ENCODE measurements at regions not wholly inside any gene's neighbourhood (a gene's known extent, or its start where the extent isn't known, plus 50 kb on each side); places are given as distances from the start of the nearest gene placed in this dataset.

DNA sequence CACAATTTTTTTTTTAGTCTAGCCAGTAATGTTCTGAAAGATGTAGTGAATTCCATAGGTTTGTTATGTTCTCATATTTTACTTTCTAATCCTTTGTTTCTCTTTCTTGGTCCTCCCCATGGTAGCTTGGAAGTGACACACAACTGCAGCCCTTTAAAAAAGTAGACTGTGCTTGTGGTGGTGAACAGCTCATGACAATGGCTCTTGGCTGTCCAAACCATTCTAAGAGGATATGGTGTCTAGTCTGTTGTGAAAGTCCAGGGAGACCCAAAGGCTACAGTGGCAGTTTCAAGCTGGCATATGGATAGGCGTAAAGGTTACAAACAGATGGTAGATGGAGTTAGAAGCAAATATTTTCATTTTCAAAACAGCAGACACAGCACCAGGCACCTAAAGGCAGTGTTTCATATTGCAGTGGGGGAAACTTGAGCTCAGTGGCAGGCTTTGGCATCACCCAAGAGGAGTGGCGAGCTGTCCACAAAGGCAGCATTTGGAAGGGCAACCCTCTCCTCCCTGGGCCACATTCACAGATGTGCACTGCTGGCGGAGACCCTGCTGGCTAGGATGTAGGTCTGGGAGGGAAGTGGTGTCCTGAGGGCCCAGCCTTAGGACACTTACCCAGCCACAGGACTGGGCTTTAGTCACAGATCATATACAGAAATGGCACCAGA is 102.1 kb downstream of the DYRK2 start:
- CTCF ChIA-PET (ENCODE audit: unreplicated experiment): no interaction called here
- POLR2A ChIA-PET: interaction anchor here (0.7 kb wide), 1 partner anchor 270 kb away, joined by 4 read pairs; no protein-coding TSS in a partner anchor
- TF ChIP-seq, protein P1, sequence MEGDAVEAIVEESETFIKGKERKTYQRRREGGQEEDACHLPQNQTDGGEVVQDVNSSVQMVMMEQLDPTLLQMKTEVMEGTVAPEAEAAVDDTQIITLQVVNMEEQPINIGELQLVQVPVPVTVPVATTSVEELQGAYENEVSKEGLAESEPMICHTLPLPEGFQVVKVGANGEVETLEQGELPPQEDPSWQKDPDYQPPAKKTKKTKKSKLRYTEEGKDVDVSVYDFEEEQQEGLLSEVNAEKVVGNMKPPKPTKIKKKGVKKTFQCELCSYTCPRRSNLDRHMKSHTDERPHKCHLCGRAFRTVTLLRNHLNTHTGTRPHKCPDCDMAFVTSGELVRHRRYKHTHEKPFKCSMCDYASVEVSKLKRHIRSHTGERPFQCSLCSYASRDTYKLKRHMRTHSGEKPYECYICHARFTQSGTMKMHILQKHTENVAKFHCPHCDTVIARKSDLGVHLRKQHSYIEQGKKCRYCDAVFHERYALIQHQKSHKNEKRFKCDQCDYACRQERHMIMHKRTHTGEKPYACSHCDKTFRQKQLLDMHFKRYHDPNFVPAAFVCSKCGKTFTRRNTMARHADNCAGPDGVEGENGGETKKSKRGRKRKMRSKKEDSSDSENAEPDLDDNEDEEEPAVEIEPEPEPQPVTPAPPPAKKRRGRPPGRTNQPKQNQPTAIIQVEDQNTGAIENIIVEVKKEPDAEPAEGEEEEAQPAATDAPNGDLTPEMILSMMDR (conservative IDR thresholded peaks at IDR 0.05; ENCODE audit: low read length): no peak
- TF ChIP-seq EZH2phosphoT487 (IDR thresholded peaks at IDR 0.05; ENCODE audit: borderline replicate concordance, low read depth, low read length): no peak
- no peaks in the 10 kb centered on the region for H3K79me2 ChIP-seq (ENCODE audit: insufficient read depth, low read depth, low read length)
- DNase-seq (ENCODE audit: low spot score): no peak
- no peaks in the 10 kb centered on the region for H3K9me3 ChIP-seq (ENCODE audit: low read length)
- intact Hi-C loops (cut with micrococcal nuclease; ENCODE audit: unreplicated experiment): no loop called here
- H3K4me1 ChIP-seq (ENCODE audit: insufficient read depth, low read length, poor library complexity, severe bottlenecking): peaks cover 7% of the 10 kb centered on the region
- H3K4me3 ChIP-seq (ENCODE audit: low read depth, low read length, poor library complexity, severe bottlenecking): no peak overlapping the region
- no peaks in the 10 kb centered on the region for H4K20me1 ChIP-seq (ENCODE audit: insufficient read depth, low read length)
- no peaks in the 10 kb centered on the region for H3K9me2 ChIP-seq (ENCODE audit: insufficient read depth, low read length)
- no peak overlapping the region for H3K27ac ChIP-seq (ENCODE audit: low read depth, low read length, poor library complexity, severe bottlenecking)
- no TSS peak for BruUV-seq (replicated peaks)
- H3K4me2 ChIP-seq (ENCODE audit: low read length): no peak overlapping the region
- H2AFZ ChIP-seq (ENCODE audit: low read length): no peak overlapping the region
- no peaks in the 10 kb centered on the region for H3K36me3 ChIP-seq (ENCODE audit: insufficient read depth, low read length)

DNA sequence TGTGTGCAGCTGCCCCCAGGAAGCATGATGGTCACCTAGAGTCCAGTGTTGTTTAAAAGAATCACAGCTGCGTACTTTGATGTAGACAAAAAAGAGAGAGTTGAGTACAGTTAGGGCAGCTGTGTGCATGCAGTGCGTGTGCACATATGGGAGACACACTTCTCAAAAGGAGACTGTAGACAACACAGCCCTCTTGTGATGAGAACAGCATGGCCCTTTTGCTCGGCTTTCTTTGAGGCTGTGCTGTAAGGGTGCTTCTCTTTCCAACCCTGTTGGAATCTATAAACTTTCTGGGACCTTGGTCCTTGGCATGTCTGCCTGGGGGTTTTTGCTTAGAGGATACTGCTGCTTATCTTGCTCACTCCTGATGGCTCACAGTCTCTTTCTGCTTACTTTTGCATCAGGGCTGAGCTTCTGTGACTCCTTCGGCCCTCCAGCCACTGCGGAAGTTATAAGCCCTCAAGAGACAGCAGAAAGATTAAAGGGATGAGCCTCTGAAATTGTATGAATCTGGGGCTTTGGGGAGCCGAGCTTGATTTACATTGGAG is 102.9 kb downstream of the DYRK2 start:
- POLR2A ChIA-PET: no interaction called here
- Histone ChIP-seq H4K20me1 (ENCODE audit: insufficient read depth, low read length) (no peaks in the 10 kb centered on the region), H2AFZ (ENCODE audit: low read length) (no peak overlapping the region), H3K4me3 (ENCODE audit: low read depth, low read length, poor library complexity, severe bottlenecking) (no peak overlapping the region), H3K36me3 (ENCODE audit: insufficient read depth, low read length) (no peaks in the 10 kb centered on the region), H3K4me1 (ENCODE audit: insufficient read depth, low read length, poor library complexity, severe bottlenecking) (peaks cover 14% of the 10 kb centered on the region), H3K9me2 (ENCODE audit: insufficient read depth, low read length) (no peaks in the 10 kb centered on the region), H3K9me3 (ENCODE audit: low read length) (no peaks in the 10 kb centered on the region), H3K4me2 (ENCODE audit: low read length) (no peak overlapping the region), H3K27ac (ENCODE audit: low read depth, low read length, poor library complexity, severe bottlenecking) (no peak overlapping the region), H3K79me2 (ENCODE audit: insufficient read depth, low read depth, low read length) (no peaks in the 10 kb centered on the region)
- intact Hi-C loops (cut with micrococcal nuclease; ENCODE audit: unreplicated experiment): no loop called here
- CTCF ChIA-PET (ENCODE audit: unreplicated experiment): no interaction called here
- no peak for DNase-seq (ENCODE audit: low spot score)
- no TSS peak for BruUV-seq (replicated peaks)
- TF ChIP-seq, protein P1 (conservative IDR thresholded peaks at IDR 0.05; ENCODE audit: low read length): no peak
- no peak for TF ChIP-seq EZH2phosphoT487 (IDR thresholded peaks at IDR 0.05; ENCODE audit: borderline replicate concordance, low read depth, low read length)

DNA sequence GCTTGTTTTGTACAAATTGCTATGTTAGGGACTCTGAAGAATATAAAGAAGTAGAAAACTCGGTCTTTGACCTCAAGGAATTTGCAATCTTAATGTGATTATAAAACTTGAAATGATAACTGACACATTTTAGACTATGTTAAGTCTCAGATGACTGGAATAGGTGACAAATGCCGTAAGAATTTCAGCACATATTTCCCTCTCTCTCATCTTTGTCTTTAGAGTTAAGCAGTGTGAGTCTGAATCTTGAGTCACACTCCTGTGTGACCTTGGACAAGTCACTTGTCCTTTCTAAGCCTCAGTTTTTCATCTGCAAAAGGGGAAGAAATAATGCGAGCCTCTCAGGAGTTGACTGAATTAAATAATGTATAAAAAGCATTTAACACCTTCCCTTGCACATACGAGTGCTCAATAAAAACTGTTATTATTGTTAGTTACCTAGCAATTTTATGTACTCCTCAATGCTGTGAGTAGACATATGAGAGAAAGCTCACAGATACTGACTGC is 103.7 kb downstream of the DYRK2 start:
- ChIA-PET POLR2A (interaction anchor here (0.7 kb wide), 2 partner anchors 13 to 340 kb away, joined by 3 read pairs; no protein-coding TSS in a partner anchor), CTCF (ENCODE audit: unreplicated experiment) (interaction anchor here (0.5 kb wide), 1 partner anchor 230 kb away, joined by 3 read pairs; no protein-coding TSS in a partner anchor)
- no peak overlapping the region for H3K4me3 ChIP-seq (ENCODE audit: low read depth, low read length, poor library complexity, severe bottlenecking)
- H3K27ac ChIP-seq (ENCODE audit: low read depth, low read length, poor library complexity, severe bottlenecking): no peak overlapping the region
- no peak overlapping the region for H3K4me2 ChIP-seq (ENCODE audit: low read length)
- no peaks in the 10 kb centered on the region for H3K9me2 ChIP-seq (ENCODE audit: insufficient read depth, low read length)
- intact Hi-C loops (cut with micrococcal nuclease; ENCODE audit: unreplicated experiment): no loop called here
- BruUV-seq (replicated peaks): no TSS peak
- H3K9me3 ChIP-seq (ENCODE audit: low read length): no peaks in the 10 kb centered on the region
- no peak overlapping the region for H2AFZ ChIP-seq (ENCODE audit: low read length)
- peaks cover 23% of the 10 kb centered on the region for H3K4me1 ChIP-seq (ENCODE audit: insufficient read depth, low read length, poor library complexity, severe bottlenecking)
- no peaks in the 10 kb centered on the region for H4K20me1 ChIP-seq (ENCODE audit: insufficient read depth, low read length)
- no peaks in the 10 kb centered on the region for H3K79me2 ChIP-seq (ENCODE audit: insufficient read depth, low read depth, low read length)
- no peak for DNase-seq (ENCODE audit: low spot score)
- TF ChIP-seq EZH2phosphoT487 (IDR thresholded peaks at IDR 0.05; ENCODE audit: borderline replicate concordance, low read depth, low read length): no peak
- TF ChIP-seq, protein P1 (conservative IDR thresholded peaks at IDR 0.05; ENCODE audit: low read length): no peak
- H3K36me3 ChIP-seq (ENCODE audit: insufficient read depth, low read length): no peaks in the 10 kb centered on the region
